ENCODE measurements at regions not wholly inside any gene's neighbourhood (a gene's known extent, or its start where the extent isn't known, plus 50 kb on each side); places are given as distances from the start of the nearest gene placed in this dataset.

- no peaks in the 10 kb centered on the region for H3K4me1 ChIP-seq
- peaks cover 0 to 7% of the 10 kb centered on the region in 2 donors for H3K9me3 ChIP-seq
- H3K4me3 ChIP-seq = no peak overlapping the region
- intact Hi-C loops (cut with DNase I) = no loop called here
- no peaks in the 10 kb centered on the region for H3K27me3 ChIP-seq
- ATAC-seq (no peak), DNase-seq (no peak)
- H3K27ac ChIP-seq = no peak overlapping the region
- H3K36me3 ChIP-seq = no peaks in the 10 kb centered on the region
- no peak for TF ChIP-seq CTCF (IDR thresholded peaks at IDR 0.05)
Measured at GRCh38 chr12:33555128-33555527, 115.5 kb upstream of the SYT10 start.

- no peak overlapping the region for H3K27ac ChIP-seq
- H3K4me3 ChIP-seq = no peak overlapping the region
- peaks cover 0 to 20% of the 10 kb centered on the region in 2 donors for H3K9me3 ChIP-seq
- H3K4me1 ChIP-seq = no peaks in the 10 kb centered on the region
- DNase-seq = peak in 1 of 4 donors; percentile 9
- no peak for ATAC-seq
- H3K27me3 ChIP-seq = no peaks in the 10 kb centered on the region
- no peaks in the 10 kb centered on the region for H3K36me3 ChIP-seq
- intact Hi-C loops (cut with DNase I) = no loop called here
- TF ChIP-seq CTCF (IDR thresholded peaks at IDR 0.05) = no peak
Measured at GRCh38 chr12:33560653-33561208, 121.1 kb upstream of the SYT10 start.

- intact Hi-C loops (cut with DNase I) = no loop called here
- no peak for ATAC-seq
- Histone ChIP-seq H3K9me3 (peaks cover 0 to 20% of the 10 kb centered on the region in 2 donors), H3K4me1 (no peaks in the 10 kb centered on the region), H3K36me3 (no peaks in the 10 kb centered on the region), H3K27me3 (no peaks in the 10 kb centered on the region), H3K27ac (no peak overlapping the region), H3K4me3 (no peak overlapping the region)
- no peak for TF ChIP-seq CTCF (IDR thresholded peaks at IDR 0.05)
- DNase-seq = no peak
Measured at GRCh38 chr12:33562401-33562800, 122.8 kb upstream of the SYT10 start.

GRCh38 chr12:33566403-33566802 is 126.8 kb upstream of the SYT10 start:
- DNase-seq (no peak), ATAC-seq (no peak)
- Histone ChIP-seq H3K4me1 (no peaks in the 10 kb centered on the region), H3K9me3 (peaks cover 0 to 15% of the 10 kb centered on the region in 2 donors), H3K27me3 (no peaks in the 10 kb centered on the region), H3K4me3 (no peak overlapping the region), H3K27ac (no peak overlapping the region), H3K36me3 (no peaks in the 10 kb centered on the region)
- intact Hi-C loops (cut with DNase I) = no loop called here
- no peak for TF ChIP-seq CTCF (IDR thresholded peaks at IDR 0.05)

GRCh38 chr12:33575346-33575745 is 135.7 kb upstream of the SYT10 start:
- no peak for DNase-seq

More at GRCh38 chr12:33575346-33575745, 135.7 kb upstream of the SYT10 start:
- no peak overlapping the region for H3K4me3 ChIP-seq
- no peaks in the 10 kb centered on the region for H3K27me3 ChIP-seq
- intact Hi-C loops (cut with DNase I) = no loop called here
- H3K27ac ChIP-seq = no peak overlapping the region
- no peaks in the 10 kb centered on the region for H3K36me3 ChIP-seq
- H3K9me3 ChIP-seq = peaks cover 0 to 3% of the 10 kb centered on the region in 2 donors
- H3K4me1 ChIP-seq = no peaks in the 10 kb centered on the region
- ATAC-seq = no peak
- no peak for TF ChIP-seq CTCF (IDR thresholded peaks at IDR 0.05)

Data from left lung (tissue), 4 donors.